ENCODE measurements at regions not wholly inside any gene's neighbourhood (a gene's known extent, or its start where the extent isn't known, plus 50 kb on each side); places are given as distances from the start of the nearest gene placed in this dataset.

DNA sequence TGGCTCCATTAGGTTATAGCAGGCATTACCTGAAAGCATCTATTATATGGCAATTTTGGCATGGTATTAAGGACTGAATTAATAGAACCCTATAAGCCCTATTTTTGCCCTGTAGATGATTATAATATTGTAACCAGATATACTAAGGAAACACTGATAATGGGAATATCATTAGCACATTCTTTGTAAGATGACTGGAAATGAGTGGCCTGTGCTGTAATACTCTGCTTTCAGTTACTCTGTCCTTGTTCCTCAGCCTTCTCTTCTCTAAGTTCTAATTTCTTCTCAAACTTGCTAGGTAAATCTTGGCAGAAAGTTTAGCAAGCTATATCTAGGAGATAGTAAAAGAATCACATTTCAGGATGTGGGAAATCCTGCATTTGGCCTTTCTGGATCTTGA lies 74.0 kb upstream of the ITPRID2 start:
- no peak for DNase-seq (ENCODE audit: low read depth)
- TF ChIP-seq, protein P1, sequence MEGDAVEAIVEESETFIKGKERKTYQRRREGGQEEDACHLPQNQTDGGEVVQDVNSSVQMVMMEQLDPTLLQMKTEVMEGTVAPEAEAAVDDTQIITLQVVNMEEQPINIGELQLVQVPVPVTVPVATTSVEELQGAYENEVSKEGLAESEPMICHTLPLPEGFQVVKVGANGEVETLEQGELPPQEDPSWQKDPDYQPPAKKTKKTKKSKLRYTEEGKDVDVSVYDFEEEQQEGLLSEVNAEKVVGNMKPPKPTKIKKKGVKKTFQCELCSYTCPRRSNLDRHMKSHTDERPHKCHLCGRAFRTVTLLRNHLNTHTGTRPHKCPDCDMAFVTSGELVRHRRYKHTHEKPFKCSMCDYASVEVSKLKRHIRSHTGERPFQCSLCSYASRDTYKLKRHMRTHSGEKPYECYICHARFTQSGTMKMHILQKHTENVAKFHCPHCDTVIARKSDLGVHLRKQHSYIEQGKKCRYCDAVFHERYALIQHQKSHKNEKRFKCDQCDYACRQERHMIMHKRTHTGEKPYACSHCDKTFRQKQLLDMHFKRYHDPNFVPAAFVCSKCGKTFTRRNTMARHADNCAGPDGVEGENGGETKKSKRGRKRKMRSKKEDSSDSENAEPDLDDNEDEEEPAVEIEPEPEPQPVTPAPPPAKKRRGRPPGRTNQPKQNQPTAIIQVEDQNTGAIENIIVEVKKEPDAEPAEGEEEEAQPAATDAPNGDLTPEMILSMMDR (IDR thresholded peaks at IDR 0.05; ENCODE audit: insufficient read depth, low read depth, low read length), result no peak
- no peak overlapping the region for H3K4me3 ChIP-seq (ENCODE audit: low read depth, low read length)

DNA sequence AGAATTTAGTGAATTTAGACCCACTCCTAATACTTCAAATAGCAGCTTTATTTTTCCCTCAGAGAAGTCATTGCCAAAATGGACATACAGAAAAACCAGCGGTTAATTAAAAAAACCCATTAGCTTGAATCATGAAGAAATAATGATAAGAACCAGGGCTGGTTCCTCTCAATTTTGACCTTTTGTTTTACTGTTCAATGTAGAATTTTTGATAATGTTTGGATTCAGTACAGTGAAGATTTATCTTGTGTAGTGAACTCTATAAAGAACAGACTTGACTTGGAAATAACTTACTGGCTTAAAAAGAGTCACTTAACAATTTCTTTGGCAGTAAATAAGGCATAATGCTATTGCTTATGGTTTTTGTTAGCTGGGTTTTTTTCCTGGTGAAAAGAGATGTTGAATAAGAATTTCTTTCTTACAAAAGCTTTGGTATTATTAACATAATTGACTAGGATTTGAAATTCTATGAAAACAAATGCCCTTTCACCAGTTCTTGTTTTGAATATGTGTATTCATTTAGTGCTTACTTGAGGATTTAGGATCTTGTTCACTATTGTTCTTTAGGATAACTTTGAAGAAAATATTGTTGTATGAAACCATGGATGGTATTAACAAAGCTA lies 73.4 kb upstream of the ITPRID2 start:
- H3K4me3 ChIP-seq (ENCODE audit: low read depth, low read length), result no peak overlapping the region
- TF ChIP-seq, protein P1 (IDR thresholded peaks at IDR 0.05; ENCODE audit: insufficient read depth, low read depth, low read length), result no peak
- no peak for DNase-seq (ENCODE audit: low read depth)

DNA sequence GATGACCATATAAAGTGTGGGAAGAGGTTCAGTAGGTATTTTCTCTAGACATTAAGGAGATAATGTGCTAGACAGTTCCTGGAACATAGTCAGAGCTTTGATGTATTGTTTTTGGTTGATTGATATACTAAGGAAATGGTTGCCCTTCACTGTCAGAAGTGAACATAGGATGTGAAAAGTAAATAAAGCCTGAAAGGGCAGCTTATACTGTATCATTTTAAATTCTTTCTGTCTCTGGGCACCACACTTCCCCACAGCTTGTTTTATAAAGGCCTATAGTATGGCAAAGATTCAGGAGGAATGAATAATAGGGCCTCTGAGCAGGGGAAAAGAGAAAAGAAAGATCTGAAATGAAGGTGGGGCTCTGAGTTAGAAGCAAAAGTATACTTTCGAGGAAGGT lies 72.7 kb upstream of the ITPRID2 start:
- TF ChIP-seq, protein P1 (IDR thresholded peaks at IDR 0.05; ENCODE audit: insufficient read depth, low read depth, low read length), result no peak
- DNase-seq (ENCODE audit: low read depth), result no peak
- H3K4me3 ChIP-seq (ENCODE audit: low read depth, low read length), result no peak overlapping the region

DNA sequence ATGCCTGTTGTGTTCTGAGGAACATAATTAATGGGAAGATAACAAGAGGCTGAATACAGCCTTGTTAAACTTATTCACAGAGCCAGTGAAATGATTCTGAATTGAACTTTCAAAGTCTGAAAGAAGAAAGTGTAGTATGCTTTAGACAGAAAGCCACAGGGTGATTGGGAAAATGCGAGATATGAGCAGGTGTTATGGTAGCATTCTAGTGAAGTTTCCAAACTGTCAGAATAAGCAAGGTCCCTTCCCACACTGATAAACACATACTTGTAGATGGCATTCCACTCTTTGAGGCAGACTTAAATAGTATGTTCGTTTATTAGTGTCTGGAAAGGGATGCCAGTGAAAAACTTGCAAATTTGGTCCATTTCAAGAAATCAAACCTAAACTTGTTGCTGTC lies 70.5 kb upstream of the ITPRID2 start:
- H3K4me3 ChIP-seq (ENCODE audit: low read depth, low read length), result no peak overlapping the region
- DNase-seq (ENCODE audit: low read depth), result no peak
- TF ChIP-seq, protein P1 (IDR thresholded peaks at IDR 0.05; ENCODE audit: insufficient read depth, low read depth, low read length), result no peak

DNA sequence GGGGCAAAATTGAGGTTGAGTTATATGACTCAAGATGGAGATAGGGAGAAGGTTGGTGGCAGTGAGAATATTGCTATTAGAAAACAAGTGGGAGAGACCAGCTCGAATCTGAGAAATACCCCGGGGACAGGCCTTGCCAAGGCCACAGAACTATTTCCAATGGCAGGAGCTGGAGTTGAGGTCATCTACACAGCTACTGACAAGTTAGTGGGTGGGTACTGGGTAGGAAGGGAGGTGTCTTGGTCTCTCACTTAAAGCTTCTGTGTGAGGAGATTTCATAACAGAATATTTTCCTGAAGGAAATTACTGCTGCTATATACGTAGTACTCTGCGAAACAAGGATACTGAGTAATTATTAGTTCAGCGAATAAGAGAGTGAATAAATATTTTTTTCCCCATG lies 69.4 kb upstream of the ITPRID2 start:
- no peak for DNase-seq (ENCODE audit: low read depth)
- no peak overlapping the region for H3K4me3 ChIP-seq (ENCODE audit: low read depth, low read length)
- TF ChIP-seq, protein P1 (IDR thresholded peaks at IDR 0.05; ENCODE audit: insufficient read depth, low read depth, low read length), result no peak

DNA sequence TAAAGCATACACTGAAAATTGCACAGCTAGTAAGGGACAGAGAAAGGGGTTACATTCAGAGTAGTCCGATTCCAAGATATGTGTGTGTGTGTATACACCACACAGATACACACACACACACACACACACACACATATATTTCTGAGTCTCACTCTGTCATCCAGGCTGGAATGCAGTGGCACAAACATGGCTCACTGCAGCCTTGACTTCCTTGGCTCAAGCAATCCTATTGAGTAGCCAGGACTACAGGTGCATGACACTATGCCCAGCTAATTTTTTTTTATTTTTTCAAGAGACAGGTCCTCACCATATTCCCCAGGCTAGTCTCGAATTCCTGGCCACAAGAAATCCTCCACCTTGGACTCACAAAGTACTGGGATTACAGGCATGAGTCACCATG lies 68.1 kb upstream of the ITPRID2 start:
- DNase-seq (ENCODE audit: low read depth), result no peak
- H3K4me3 ChIP-seq (ENCODE audit: low read depth, low read length), result no peak overlapping the region
- TF ChIP-seq, protein P1 (IDR thresholded peaks at IDR 0.05; ENCODE audit: insufficient read depth, low read depth, low read length), result no peak

DNA sequence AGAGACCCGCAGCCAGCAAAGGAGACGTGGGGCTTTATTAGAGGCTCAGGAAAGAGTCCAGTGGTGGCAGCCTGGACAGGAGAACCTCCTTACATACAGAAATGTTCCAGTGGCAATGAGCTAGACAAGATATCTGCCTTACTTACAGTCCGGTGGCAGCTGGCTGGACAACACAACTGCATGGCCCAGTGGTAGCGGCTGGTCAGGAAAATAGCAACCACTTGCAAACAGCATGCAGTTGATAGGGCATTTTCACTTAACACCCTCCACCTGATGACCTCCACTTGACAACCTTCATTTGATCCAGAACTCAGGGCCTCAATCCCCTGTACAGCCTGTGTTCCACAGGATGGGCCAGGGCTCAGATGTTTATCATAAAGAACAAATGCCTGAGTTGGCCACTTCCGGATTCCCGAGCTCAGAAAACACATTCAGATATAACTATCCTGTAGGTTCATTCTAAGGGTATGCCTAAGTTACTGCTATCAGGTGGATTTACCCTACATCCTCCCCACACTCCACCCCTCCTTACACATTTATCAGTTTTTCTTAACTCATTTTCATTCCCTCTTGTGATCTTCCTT lies 63.3 kb upstream of the ITPRID2 start:
- TF ChIP-seq, protein P1 (IDR thresholded peaks at IDR 0.05; ENCODE audit: insufficient read depth, low read depth, low read length), result no peak
- DNase-seq (ENCODE audit: low read depth), result no peak
- H3K4me3 ChIP-seq (ENCODE audit: low read depth, low read length), result no peak overlapping the region

Data from fibroblast of villous mesenchyme (primary cell).